ENCODE measurements at regions not wholly inside any gene's neighbourhood (a gene's known extent, or its start where the extent isn't known, plus 50 kb on each side); places are given as distances from the start of the nearest gene placed in this dataset.

DNA sequence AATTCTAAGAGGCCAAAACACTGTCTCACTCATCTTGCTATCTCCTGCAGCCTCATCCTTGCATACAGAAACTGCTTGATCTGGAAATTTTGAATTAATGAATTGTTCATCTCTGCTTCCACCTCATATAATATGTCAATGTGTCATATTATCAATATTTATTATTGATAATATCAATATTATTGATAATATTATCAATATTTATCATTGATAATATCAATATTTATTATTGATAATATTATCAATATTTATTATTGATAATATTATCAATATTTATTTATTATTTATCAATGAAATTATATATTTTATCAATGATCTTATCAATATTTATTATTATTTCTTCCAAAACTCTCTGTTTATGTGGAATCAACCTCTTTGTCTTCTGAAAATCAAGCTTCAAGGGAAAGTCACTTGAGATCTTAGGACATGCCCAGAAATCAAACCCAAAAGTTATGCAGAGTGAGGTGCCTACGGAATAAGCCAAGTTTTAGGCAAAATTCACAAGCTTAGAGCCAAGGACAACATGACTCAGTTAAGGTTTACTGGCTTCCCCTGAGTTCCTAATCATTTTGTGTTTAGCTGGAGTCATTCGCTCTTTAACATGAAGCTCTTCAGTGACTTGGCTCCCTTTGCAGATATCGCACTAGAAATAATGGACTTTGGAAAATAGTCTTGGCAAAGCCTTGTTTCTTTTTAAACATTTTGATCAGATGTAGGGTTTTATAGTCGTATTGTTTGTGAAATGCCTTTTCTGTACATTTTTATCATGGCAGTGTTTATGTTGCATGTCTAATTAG, 297.1 kb upstream of the RARB start:
- TF ChIP-seq, protein P1, sequence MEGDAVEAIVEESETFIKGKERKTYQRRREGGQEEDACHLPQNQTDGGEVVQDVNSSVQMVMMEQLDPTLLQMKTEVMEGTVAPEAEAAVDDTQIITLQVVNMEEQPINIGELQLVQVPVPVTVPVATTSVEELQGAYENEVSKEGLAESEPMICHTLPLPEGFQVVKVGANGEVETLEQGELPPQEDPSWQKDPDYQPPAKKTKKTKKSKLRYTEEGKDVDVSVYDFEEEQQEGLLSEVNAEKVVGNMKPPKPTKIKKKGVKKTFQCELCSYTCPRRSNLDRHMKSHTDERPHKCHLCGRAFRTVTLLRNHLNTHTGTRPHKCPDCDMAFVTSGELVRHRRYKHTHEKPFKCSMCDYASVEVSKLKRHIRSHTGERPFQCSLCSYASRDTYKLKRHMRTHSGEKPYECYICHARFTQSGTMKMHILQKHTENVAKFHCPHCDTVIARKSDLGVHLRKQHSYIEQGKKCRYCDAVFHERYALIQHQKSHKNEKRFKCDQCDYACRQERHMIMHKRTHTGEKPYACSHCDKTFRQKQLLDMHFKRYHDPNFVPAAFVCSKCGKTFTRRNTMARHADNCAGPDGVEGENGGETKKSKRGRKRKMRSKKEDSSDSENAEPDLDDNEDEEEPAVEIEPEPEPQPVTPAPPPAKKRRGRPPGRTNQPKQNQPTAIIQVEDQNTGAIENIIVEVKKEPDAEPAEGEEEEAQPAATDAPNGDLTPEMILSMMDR (IDR thresholded peaks at IDR 0.05), result no peak
- TF ChIP-seq EP300 (IDR thresholded peaks at IDR 0.05), result no peak

All from suprapubic skin (tissue), 3 donors.